IMR-90 (cell line): ENCODE measurements at regions not wholly inside any gene's neighbourhood (a gene's known extent, or its start where the extent isn't known, plus 50 kb on each side); places are given as distances from the start of the nearest gene placed in this dataset.

Source experiments
- CTCF ChIP-seq: conservative IDR thresholded peaks from 2 replicates; pipeline ENCODE4 v1.5.1; 2012; ENCODE audit warnings: mild to moderate bottlenecking, low read depth, low read length, improper control_type of control experiment
- MAZ ChIP-seq: IDR thresholded peaks from 2 replicates; pipeline ENCODE4 v1.6.1; 2012; ENCODE audit warnings: low read depth, mild to moderate bottlenecking, low read length, improper control_type of control experiment, moderate library complexity, borderline replicate concordance
- RFX5 ChIP-seq: IDR thresholded peaks from 2 replicates; pipeline ENCODE4 v1.8.0; 2012; ENCODE audit warnings: low read depth, mild to moderate bottlenecking, low read length, moderate library complexity

- no peak for TF ChIP-seq CTCF
- TF ChIP-seq MAZ: no peak
- TF ChIP-seq RFX5: no peak
Observed at GRCh38 chr10:120684226-120684625, 166.9 kb upstream of the WDR11 start.
